Right lobe of liver (tissue), 6 donors: ENCODE measurements at regions not wholly inside any gene's neighbourhood (a gene's known extent, or its start where the extent isn't known, plus 50 kb on each side); places are given as distances from the start of the nearest gene placed in this dataset.

ENCODE experiments used
- ATAC-seq, 4 donors: fragments of 200-7000 bp; cut with Tn5 transposase; one replicate each; pipeline ENCODE4 v1.9.1; 2020; ENCODE audit warnings: mild to moderate bottlenecking in 4 of 4, moderate library complexity in 4 of 4
- DNase-seq, 3 donors: peaks; one replicate each; pipeline ENCODE4 v3.0.0-alpha.2; 2020
- H3K27ac ChIP-seq, 3 donors: fragments of 200-600 bp; one replicate each; pipeline ENCODE4 v1.8.0; 2022
- H3K27me3 ChIP-seq, 2 donors: fragments of 200-600 bp; one replicate each; pipeline ENCODE4 v1.8.0; 2022
- H3K36me3 ChIP-seq, 4 donors: fragments of 200-600 bp; sonication (generic) in 1 of 4; one replicate each; pipeline versions ENCODE4 v1.5.1 to v1.8.0; 2017 to 2022; ENCODE audit warnings: control low read depth in 1 of 4
- H3K4me1 ChIP-seq, 4 donors: fragments of 200-600 bp; sonication (generic) in 1 of 4; one replicate each; pipeline versions ENCODE4 v1.5.1 to v1.8.0; 2017 to 2022; ENCODE audit warnings: control low read depth in 1 of 4
- H3K4me3 ChIP-seq, 3 donors: fragments of 200-600 bp; one replicate each; pipeline ENCODE4 v1.8.0; 2022
- H3K9me3 ChIP-seq, 4 donors: fragments of 200-600 bp; sonication (generic) in 1 of 4; one replicate each; pipeline versions ENCODE4 v1.5.1 to v1.8.0; 2017 to 2022; ENCODE audit warnings: control low read depth in 1 of 4
- POLR2A ChIP-seq: fragments of 450-650 bp; IDR thresholded peaks from one replicate; pipeline ENCODE4 v1.6.1; 2017; ENCODE audit warnings: antibody characterized with exemption, mild to moderate bottlenecking
- WGBS: methylation state at CpG from one replicate; pipeline ENCODE4 v1.1.6; 2018; ENCODE audit warnings: low coverage, low lambda C conversion rate; ENCODE audit not compliant: insufficient coverage; ENCODE audit errors: missing lambda C conversion rate; 5-methylcytosine and 5-hydroxymethylcytosine counted together
- intact Hi-C, 2 donors: fragments of 100-400 bp; cut with DNase I; formaldehyde crosslinking; loops; one replicate each; pipeline versions ENCODE4 v1.11.2 to v1.14.1; 2022
- TF ChIP-seq, protein P1 (sequence below), 4 donors: fragments of 200-600 bp in 3 of 4; fragments of 450-650 bp in 1 of 4; IDR thresholded peaks; one replicate each; pipeline versions ENCODE4 v1.5.1 to v1.8.0; 2016 to 2022; ENCODE audit warnings: antibody characterized with exemption in 4 of 4, mild to moderate bottlenecking in 2 of 4
- donor health status: DM: no; HTN: yes; CAD: no.
- donor health status: DM: no; HTN: no; CAD: no.
- donor health status: DM: no; HTN: no; CAD: no.
- donor health status: DM: no; HTN: yes; CAD: no.
- donor health status: DM: no; HTN: yes; CAD: no.

DNA sequence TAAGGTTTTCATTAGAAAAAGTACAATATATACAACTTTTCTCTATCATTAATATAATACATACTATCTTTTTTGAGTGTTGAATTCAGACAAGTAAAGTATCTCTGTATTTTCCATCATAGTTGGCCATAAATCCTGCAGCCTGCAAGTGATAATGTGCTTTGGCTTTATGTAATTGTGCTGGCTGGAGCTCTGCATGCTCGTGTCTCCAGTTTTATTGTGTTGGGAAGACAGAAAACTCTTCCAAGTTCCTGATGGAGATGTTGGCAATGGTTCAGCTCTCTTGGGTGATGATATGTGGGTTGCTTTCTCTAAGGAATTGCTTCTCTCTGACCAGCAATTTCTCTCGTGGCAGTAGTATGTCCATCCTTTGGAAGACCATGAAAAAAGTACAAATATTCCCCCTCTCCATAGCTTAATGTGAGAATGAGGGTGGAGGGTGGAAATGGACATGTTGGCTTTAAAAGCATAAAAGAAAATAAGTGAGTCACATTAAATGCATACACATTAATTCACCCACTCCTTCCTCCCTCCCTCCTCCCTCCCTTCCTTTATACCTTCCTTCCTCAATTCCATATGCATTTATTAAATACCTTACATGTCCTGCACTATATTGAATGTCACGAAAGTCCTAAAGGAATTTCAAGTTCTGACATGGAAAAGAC is 344.2 kb downstream of the MTX2 start:
- intact Hi-C loops = no loop called here
- no peak for TF ChIP-seq POLR2A
- TF ChIP-seq, protein P1, sequence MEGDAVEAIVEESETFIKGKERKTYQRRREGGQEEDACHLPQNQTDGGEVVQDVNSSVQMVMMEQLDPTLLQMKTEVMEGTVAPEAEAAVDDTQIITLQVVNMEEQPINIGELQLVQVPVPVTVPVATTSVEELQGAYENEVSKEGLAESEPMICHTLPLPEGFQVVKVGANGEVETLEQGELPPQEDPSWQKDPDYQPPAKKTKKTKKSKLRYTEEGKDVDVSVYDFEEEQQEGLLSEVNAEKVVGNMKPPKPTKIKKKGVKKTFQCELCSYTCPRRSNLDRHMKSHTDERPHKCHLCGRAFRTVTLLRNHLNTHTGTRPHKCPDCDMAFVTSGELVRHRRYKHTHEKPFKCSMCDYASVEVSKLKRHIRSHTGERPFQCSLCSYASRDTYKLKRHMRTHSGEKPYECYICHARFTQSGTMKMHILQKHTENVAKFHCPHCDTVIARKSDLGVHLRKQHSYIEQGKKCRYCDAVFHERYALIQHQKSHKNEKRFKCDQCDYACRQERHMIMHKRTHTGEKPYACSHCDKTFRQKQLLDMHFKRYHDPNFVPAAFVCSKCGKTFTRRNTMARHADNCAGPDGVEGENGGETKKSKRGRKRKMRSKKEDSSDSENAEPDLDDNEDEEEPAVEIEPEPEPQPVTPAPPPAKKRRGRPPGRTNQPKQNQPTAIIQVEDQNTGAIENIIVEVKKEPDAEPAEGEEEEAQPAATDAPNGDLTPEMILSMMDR (IDR thresholded peaks at IDR 0.05) = no peak
- Histone ChIP-seq H3K9me3 (no peaks in the 10 kb centered on the region), H3K36me3 (no peaks in the 10 kb centered on the region), H3K4me3 (no peak overlapping the region), H3K4me1 (no peaks in the 10 kb centered on the region), H3K27ac (no peak overlapping the region), H3K27me3 (no peaks in the 10 kb centered on the region)
- WGBS = 32% methylated on average over 3 of the region's 3 CpGs
- no peak for ATAC-seq
- DNase-seq = no peak

DNA sequence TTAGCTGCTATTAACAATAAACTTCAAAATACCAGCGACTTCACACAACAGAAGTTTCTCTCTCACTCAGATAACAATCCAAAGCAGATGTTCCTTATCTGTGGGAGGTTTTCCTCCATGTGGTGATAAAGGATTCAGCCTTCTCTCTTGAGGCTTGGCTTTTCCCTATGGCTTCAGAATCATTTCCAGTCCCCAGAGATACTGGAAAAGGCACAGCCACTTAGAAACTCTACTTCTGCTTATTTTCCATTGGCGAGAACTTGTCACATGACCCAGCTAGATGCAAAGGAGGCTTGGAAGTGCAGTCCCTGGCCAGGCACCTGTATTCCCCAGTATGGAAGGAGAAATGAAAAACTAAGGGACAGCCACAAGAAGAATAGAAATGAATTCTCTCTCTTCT is 344.8 kb downstream of the MTX2 start:
- ATAC-seq (no peak), DNase-seq (no peak)
- H3K4me1 ChIP-seq = no peaks in the 10 kb centered on the region
- no peak overlapping the region for H3K27ac ChIP-seq
- no peaks in the 10 kb centered on the region for H3K27me3 ChIP-seq
- no peak overlapping the region for H3K4me3 ChIP-seq
- 39% methylated on average over 2 of the region's 2 CpGs for WGBS
- H3K36me3 ChIP-seq = no peaks in the 10 kb centered on the region
- intact Hi-C loops = no loop called here
- H3K9me3 ChIP-seq = no peaks in the 10 kb centered on the region
- TF ChIP-seq POLR2A = no peak
- TF ChIP-seq, protein P1 (IDR thresholded peaks at IDR 0.05) = no peak

DNA sequence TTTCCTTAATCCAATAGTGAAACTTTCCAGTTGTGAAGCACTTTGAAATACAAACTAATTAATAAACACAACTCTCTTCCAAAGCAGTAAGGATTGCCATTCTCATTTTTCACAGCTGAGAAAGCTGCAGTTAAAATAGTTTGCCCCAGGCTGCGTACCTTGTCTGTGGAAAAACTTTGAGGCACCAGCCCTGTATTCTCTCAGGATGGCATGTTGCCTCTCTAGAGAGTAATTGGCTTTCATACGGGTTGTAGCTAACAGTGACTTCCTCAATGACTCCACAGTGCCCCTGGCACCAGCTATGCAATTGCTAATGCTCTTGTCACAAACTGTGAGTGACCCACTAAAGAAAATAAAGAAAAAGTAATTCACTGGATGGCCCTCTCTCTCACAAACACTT is 345.7 kb downstream of the MTX2 start:
- no peaks in the 10 kb centered on the region for H3K9me3 ChIP-seq
- no peaks in the 10 kb centered on the region for H3K4me1 ChIP-seq
- no peak for ATAC-seq
- H3K36me3 ChIP-seq = no peaks in the 10 kb centered on the region
- WGBS = 50% methylated on average over 2 of the region's 2 CpGs
- intact Hi-C loops = no loop called here
- TF ChIP-seq, protein P1 (IDR thresholded peaks at IDR 0.05) = no peak
- no peak for TF ChIP-seq POLR2A
- H3K4me3 ChIP-seq = no peak overlapping the region
- no peak overlapping the region for H3K27ac ChIP-seq
- DNase-seq = no peak
- no peaks in the 10 kb centered on the region for H3K27me3 ChIP-seq

DNA sequence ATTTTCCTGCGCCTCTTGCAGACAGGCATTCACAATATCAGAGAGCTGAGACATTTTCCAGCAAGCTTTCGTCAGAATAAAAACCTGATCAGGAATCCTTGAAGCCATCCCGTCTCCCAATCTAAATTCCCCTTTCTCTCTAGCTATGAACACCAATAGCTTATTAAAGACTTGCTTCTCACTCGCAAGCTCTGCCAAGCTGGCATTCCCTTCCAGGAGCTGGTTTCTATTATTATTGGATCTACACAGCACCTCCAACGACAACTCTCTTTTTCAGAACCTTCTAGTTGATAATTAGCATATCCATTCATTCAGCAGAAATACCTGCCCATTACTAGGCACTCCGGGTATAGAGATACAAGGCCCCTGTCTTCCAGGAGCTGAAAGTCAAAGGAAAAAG is 350.3 kb downstream of the MTX2 start:
- H3K4me1 ChIP-seq = no peaks in the 10 kb centered on the region
- no peaks in the 10 kb centered on the region for H3K9me3 ChIP-seq
- ATAC-seq (no peak), DNase-seq (no peak)
- intact Hi-C loops = no loop called here
- TF ChIP-seq, protein P1 (IDR thresholded peaks at IDR 0.05) = no peak
- no peak for TF ChIP-seq POLR2A
- H3K36me3 ChIP-seq = no peaks in the 10 kb centered on the region
- WGBS = 76% methylated on average over 5 of the region's 6 CpGs
- H3K4me3 ChIP-seq = no peak overlapping the region
- no peaks in the 10 kb centered on the region for H3K27me3 ChIP-seq
- H3K27ac ChIP-seq = no peak overlapping the region

DNA sequence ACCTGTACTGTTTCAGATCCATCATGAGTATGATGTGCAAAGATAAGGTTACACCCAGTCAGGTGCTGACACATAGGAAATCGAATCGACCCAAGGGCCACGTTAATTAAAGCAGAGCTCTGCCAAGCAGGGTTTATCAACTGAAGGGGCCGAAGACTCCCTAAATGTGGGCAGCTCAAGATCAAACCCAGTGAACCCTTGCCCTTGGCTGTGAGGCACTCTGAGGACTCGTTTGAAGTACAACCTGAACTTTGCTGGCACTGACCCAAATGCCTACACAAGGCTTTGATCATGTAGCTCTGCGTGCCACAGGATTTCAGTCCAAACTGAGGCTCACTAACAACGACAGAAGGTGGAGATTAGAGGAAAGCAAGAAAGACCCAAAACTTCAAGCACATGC is 352.1 kb downstream of the MTX2 start:
- Histone ChIP-seq H3K9me3 (no peaks in the 10 kb centered on the region), H3K4me3 (no peak overlapping the region), H3K27me3 (no peaks in the 10 kb centered on the region), H3K27ac (no peak overlapping the region), H3K36me3 (no peaks in the 10 kb centered on the region), H3K4me1 (no peaks in the 10 kb centered on the region)
- WGBS = 26% methylated on average over 3 of the region's 7 CpGs
- no peak for ATAC-seq
- no peak for DNase-seq
- intact Hi-C loops = no loop called here
- TF ChIP-seq, protein P1 (IDR thresholded peaks at IDR 0.05) = no peak
- TF ChIP-seq POLR2A = no peak
